DMS53 (cell line): ENCODE measurements at regions not wholly inside any gene's neighbourhood (a gene's known extent, or its start where the extent isn't known, plus 50 kb on each side); places are given as distances from the start of the nearest gene placed in this dataset.
A peak's percentile ranks its signal among the peaks of the same experiment; 100 is the strongest.

Source experiments
- DNase-seq: peaks from one replicate; lab custom pipeline; 2025; lab: John Stamatoyannopoulos, UW

DNA sequence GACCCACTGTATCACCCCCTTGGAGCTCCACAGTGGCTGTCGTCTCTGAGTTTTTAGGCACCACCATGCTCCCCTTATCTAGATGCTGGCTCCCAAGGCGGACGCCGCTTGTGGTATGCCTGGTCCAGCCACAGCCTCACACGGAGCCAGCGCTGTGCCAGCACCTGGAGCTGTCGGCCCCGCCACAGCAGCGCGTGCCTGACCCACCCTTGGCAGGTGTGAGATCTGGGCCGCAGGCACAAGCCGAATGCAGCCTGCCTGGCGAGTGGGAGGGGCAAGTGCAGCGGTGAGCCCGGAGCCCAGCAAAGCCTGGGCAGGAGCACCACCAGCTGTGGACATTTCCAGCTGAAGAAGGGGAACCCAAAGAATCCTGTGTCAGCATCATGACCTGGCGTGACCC is 91.9 kb upstream of the BACE2 start:
- no peak for DNase-seq

DNA sequence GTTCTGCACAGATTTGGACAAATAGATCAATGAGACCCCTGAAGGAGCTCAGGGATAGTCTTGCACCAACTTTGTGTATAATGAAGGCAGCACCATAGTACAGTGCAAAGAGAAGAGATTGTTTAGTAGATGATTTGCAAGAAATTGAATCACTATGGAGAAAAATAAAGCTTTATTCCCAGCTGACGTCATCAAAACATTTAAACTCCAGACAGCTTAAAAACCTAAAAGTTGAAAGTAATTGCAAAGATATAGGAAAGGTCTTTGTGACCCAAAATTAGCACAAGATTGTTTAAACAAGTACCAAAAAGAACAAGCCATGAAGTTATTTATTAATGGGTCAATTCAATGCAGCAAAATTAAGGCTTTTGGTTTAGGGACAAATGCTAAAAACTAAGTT is 88.8 kb upstream of the BACE2 start:
- DNase-seq = no peak

DNA sequence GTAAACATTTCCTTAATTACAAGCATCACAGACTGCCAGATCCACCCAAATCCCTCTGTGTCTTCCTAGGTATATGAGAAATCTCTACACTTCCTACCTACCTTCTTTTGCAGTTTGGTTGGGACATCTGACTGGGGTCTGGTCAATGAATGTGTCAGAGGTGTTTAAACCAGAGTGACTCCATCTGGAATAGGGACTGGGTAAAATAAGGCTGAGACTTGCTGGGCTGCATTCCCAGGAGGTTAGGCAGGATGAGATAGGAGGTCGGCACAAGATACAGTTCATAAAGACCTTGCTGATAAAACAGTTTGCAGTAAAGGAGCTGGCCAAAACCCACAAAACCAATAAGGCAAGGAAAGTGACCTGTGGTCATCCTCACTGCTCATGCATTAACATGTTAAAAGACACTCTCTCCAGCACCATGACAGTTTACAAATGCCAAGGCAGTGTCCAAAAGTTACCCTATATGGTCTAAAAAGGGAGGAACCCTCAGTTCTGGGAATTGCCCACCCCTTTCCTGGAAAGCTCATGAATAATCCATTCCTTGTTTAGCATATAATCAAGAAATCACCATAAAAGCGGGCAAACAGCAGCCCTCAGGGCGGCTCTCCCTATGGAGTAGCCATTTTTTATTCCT is 87.4 kb upstream of the BACE2 start:
- no peak for DNase-seq

DNA sequence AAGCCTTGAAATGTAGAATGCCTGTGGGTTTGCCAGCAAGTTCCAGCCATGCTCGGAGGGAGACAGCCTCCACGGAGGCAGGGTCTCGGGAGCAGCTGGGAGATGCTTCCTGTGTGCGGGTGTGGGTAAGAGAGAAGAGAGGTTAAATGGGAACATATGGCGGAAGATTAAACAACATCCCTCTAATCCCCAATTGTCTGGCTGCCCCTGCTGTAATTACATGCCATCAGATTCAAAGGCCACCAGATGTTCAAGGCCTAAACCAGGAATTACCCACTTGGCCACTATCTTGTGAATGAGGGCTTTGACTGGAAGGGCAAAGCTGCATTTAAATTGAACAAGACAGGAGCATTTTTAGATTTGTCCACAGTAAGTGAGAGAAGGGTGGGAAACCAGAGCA is 81.4 kb upstream of the BACE2 start:
- no peak for DNase-seq

DNA sequence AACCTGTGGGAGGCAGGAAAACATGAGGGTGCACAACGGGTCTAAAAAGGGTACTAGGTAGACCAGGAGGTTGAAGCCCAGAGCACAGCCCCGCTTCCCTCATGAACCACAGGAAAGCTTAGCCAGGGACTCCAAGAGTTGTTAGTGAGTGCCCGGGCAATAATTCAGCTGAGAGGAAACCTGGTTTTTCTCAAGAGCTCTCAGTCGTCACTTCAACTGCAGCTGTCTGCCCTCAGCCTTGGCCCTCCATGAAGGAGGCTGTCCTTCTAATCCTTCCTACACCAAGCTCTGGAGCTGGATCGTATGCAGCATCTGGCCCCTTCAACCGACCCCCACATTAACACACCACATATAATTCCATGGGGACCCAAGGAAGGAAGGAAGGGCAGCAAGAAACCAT is 77.0 kb upstream of the BACE2 start:
- peak; percentile 22 for DNase-seq

DNA sequence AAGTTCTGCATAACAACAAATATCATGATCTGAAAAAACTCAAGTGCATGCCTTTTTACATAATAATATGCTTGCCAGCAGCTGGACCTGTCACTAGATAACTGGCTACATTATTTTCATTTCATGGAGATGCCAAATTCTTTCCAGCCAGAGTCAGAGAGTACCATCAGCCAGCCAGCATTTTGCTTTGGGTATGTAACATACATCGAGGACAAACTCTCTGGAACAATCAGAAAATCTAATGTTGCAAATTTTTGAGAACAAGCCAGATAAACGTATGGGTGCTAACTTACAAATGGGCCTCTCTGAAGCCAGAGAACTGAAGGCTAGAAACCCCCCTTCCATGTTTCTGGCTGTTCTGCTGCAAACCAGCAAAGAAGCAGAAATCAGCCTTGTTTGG is 76.3 kb upstream of the BACE2 start:
- no peak for DNase-seq

DNA sequence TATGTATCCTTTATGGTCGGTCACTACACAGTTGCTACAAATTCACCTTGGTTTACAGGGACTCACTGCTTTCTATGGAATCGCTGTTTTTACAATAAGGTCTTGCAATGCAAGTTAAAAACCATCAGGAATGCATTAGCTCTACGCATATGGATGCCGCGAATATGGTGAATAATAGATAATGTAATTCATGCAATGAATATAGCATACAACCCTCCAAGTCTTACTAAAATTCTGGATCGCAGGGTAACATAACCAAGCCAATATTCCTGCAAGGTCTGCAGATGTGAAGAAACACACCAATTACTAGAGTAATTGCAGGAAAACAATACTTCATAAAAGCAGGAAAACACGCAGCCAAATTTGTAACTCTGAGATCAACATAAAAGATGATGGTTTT is 75.6 kb upstream of the BACE2 start:
- no peak for DNase-seq

DNA sequence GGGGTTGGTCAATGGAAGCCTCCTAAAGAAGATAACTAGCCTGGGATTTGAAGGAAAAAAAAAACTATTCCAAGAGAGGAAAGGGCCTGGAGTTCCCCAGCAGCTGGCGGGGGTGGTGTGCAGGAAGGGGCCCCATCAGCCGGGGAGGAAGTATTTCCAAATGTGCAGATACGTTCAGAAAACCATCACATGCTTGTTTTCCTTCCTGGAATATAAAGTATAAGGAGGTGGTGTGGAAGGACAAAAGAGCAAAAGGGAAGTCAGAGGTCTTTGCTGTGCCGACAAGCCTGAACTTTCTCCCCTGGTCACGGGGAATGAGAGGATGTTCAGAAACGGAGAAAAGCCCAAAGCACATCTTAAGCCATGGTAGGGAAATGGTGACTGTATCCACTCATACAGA is 72.0 kb upstream of the BACE2 start:
- DNase-seq = no peak

DNA sequence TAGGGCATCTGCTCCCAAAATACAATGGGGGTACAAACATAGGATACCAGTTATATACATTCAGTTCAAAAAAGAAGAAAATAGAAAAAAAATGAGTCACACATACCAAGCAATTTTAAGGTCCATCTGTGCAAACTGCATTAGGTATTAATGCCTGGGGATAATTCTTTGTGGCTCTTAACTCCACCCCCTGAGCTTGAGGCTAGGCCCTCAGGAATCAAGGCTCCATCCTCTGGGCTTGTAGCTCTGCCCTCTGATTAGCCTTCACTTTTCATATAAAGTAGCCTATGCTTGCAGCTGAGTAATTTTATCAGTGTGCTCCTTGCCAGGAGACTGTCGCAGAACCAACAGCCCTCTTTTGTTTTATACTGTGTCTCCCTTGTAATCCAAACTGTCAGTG is 69.9 kb upstream of the BACE2 start:
- DNase-seq = no peak

DNA sequence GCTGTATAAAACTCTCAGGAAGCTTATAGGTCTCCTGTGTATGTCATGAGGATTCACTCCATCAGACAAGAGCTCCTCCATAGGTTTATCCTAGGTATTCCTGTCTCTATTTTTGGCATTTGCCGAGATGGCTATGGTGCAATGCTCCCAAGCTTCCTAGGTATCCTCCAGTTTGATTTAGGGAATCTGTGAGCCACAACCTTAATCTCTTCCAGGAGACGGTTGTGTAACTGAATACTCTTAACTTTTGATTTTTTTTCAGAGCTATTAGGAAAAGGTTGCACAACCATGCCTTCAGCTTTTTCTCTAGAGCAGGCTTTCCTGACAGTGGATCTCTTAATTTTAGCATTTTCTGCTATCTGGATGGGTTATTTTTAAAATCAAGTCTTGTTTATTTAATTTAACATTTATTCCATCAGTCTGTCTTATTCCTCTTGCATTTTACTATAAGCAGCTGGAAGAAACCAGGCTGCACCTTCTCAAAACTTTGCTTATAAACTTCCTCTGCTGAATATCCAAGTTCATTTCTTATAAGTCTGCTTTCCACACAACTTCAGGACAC is 69.4 kb upstream of the BACE2 start:
- DNase-seq = no peak

DNA sequence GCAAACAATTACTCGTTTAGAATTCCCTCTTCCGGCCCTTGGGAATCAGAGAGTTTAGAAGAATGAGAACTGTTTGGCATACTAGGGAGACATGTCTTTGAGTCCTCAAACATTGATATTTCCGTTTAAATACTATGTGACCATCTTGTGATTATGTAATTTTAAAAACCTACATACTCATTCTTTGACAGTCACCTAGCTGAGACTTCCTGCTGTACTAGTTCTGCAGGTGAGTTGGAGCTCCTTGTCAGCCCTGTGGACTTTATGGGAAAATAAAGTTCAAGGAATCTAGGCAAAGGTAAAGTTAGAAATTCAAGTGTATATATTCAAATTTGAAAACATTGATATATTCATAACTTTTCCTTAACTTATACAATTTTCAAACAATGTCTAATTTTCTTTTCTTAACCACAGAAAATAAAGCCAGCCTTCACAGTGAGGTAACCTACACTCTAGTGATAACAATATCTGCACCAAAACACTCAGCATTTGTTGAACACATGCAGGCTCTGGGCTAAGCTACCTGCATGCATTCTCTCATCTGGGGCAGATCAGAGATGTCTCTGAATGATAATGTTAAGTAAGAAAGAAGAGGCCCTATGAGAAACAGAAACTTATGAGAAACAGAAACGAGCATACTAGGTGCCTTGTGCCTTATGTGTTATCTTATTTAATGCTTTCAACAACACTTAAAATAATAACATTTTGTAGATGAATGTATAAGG is 67.0 kb upstream of the BACE2 start:
- no peak for DNase-seq

DNA sequence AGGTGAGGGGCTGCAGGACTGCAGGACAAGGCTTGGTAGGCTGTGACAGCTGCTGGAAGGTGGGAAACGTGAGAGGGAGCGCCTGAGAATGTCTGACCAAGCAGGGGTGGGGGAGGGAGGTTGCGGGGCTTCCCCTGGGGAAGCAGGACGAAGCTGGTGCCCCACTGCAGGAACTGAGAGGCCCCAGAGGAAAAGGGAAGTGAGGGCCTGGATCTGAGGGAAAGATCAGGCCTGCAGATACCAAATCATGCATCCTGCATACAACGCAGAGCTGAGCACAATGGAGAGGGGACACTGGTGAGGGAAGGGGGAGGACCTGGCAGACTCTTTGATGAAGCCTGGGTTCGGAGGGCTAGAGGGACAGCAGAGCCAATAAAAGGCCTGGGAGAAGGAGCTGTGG is 65.7 kb upstream of the BACE2 start:
- no peak for DNase-seq

DNA sequence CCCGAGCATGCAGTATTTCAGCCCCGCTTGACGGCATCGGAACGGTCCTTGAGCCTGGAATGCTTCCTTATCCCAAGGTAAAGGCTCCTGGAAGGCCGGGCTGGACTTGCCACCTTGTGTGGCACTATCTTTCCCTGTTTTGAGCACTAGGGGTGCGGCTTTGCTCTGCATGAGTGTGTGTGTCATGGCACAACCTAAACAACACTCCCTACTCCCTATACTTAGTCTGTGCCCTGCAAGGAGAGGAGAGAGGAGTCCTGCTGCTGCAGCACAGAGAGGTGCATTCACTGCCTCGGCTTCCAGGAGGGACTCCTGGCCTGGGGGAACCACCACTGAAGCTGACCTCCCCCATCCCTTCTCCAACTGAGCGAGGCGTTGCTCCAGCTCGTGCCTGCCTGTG is 60.4 kb upstream of the BACE2 start:
- DNase-seq = no peak

DNA sequence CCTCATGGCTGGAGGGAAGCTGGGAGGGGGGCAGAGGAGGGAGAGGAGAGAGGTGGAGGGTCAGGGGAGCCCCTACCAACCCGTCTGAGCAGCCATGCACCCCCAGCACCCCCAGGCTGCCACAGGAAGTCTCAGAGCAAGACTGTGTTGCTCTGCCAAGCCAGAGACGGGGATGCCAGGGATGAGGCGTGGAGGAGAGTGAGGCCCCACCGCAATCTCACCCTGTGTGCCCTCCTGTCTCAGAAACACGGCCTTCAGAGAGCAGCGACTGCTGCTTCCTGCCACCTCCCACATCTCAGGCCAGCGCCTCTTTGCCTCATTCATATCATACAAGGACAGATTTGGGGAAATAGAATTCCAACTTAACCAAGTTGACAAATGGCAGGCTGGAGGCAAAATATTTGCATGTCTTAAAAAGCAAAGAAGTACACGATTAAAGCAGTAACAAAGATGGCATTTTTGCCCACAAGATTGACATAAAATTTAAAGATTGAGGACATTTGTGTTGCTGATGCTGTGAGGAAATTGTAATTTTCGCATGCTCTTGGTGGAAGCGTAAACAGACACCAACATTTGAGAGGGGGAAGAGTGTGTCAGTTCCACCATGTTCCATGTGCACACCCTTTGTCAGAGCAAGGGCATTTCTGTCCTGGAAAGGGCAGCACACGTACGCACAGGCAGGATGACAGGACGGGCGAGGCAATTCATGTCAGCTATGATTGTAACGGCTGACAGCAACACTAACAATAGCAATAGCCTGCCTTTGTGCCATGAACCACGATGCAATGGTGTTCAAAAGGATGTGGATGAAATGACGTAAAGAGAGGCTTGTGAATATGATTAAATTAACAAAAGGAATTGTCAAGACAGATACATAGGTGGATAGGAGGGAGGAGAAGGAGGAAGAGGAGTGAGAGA is 59.0 kb upstream of the BACE2 start:
- DNase-seq = no peak

DNA sequence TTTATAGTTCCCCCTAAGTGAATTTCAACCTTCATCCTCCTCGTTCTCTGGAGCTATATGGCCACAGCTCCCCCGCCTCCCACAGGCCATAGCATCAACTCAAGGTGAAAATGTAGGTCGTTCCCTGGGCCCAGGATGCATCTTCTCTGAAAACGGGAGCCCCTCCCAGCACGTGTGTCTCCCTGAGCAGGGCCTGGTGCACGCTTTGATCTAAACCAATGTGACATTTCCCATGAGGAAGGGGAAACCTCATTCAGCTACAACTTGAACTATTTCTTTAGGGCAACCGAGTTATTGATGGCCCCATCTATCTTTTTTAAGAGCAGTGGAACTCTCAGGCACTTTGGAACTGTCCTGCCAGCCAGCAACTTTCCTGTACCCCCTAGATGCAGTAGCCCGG is 57.8 kb upstream of the BACE2 start:
- DNase-seq = no peak

DNA sequence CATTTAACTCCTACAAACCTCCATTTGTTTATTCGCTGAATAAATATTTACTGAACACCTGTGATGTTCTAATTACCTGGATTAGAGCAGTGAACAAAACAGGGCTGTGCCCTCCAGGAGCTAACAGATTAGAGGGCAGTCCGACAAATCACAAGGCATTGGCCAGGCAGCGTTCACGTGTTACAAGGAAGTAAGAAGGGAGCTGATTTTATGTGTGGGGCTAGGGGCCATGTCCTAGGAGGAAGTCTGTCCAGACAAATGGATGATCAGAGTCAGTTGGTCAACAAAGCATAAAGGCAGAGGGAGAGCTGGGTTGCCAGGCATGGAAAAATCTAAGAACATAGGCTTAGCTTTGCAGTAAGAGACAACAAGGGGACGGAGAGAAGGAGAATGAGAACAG is 57.3 kb upstream of the BACE2 start:
- DNase-seq = no peak

DNA sequence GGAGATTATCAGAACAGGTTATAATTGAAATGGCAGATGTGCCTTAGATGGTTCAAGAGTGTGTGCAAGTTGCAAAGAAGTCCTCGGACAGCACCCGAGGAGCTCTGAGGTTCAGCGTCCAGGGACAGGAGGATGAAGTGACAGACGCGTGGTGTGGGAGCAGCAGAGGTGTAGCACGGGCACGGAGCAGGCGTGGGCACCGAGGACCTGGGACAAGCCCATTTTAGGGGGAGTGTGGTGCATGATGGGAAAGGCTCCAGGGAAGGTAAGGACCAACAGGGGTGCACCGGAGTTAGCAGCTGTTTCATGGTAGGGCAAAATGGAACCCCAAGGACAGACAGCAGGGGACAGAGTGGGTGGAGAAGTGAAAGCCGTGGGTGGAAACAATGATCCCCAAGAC is 56.3 kb upstream of the BACE2 start:
- DNase-seq = no peak

DNA sequence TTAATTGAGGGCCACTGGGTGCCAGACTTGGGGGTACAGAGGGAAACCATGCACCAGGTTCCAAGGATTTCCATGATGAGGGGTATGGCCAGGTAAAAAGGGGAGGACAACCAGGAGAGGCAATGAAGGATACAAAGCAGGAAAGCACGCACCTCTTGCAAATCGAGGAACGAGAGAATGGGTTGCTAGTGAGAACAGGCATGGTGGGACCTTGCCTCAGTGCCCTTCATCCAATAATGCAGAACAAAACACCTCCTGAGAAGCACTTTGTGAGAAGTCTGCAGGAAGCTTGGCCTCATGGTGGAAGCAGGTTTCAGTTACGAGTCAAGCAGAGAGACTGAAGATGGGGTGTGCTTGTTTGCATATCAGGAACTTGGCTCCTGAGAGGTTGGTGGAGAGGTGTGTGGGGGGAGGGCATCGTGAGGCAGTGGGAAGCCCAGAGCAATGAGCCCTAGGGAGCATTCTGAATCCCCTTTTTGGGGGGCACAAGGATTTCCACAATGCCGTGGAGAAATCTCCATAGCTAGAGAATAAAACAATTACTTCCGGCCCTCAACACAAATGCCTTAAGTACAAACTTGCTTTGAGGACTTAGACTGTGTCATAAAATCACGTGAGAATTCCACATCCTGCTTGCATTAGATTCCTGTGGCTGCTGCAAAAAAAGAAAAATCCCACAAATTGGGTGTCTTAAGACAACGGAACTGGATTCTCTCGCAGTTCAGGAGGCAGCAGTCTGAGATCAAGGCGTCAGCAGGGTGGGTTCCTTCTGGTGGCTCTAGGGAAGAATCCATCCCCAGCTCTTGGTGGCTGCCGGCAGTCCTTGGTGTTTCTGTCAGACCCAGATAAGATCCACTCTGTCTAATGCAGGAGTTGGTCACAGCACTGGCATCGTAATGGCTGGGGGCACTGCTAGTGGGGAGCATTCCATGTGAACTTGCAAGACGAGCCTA is 54.9 kb upstream of the BACE2 start:
- peak; percentile 44 for DNase-seq

DNA sequence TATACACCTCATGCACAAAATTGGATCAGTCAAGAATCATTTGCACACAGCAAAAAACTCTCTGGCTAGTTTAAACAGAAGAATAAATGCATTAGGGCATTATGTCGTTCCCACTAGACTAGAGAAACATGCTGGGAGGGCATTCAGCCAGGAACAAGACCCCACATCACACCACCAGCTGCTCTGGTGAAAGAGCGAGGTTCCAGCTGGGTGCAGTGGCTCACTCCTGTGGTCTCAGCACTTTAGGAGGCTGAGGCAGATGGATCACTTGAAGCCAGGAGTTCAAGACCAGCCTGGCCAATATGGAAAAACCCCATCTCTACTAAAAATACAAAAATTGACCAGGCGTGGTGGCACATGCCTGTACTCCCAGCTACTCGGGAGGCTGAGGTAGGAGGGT is 52.1 kb upstream of the BACE2 start:
- DNase-seq = no peak
